MM.1S (cell line): ENCODE measurements at regions not wholly inside any gene's neighbourhood (a gene's known extent, or its start where the extent isn't known, plus 50 kb on each side); places are given as distances from the start of the nearest gene placed in this dataset.

Source experiments
- DNase-seq: peaks from one replicate; pipeline ENCODE4 v3.0.0-alpha.2; 2015
- H2AFZ ChIP-seq: fragments of 300-600 bp; sonication (generic); 2 replicates; pipeline ENCODE4 v1.6.0; 2016; ENCODE audit warnings: antibody characterized with exemption, low read length
- H3F3A ChIP-seq: fragments of 300-600 bp; sonication (generic); 2 replicates; pipeline ENCODE4 v1.6.1; 2016; ENCODE audit warnings: mild to moderate bottlenecking, antibody characterized with exemption, low read length, moderate library complexity, mixed read lengths; ENCODE audit not compliant: insufficient read depth
- H3K27ac ChIP-seq: fragments of 300-600 bp; sonication (generic); 2 replicates; pipeline ENCODE4 v1.5.1; 2016; ENCODE audit warnings: mild to moderate bottlenecking, low read length
- H3K27me3 ChIP-seq: fragments of 300-600 bp; sonication (generic); replicated peaks from 2 replicates; pipeline ENCODE4 v1.6.0; 2016; ENCODE audit warnings: low read length; ENCODE audit not compliant: insufficient read depth
- H3K36me3 ChIP-seq: fragments of 300-600 bp; sonication (generic); replicated peaks from 2 replicates; pipeline ENCODE4 v1.6.1; 2016; ENCODE audit warnings: mild to moderate bottlenecking, low read length, mixed read lengths; ENCODE audit not compliant: insufficient read depth
- H3K4me1 ChIP-seq: fragments of 300-600 bp; sonication (generic); 2 replicates; pipeline ENCODE4 v1.6.1; 2016; ENCODE audit warnings: low read length, mixed read lengths
- H3K4me2 ChIP-seq: fragments of 300-600 bp; sonication (generic); 2 replicates; pipeline ENCODE4 v1.6.0; 2016; ENCODE audit warnings: low read depth, low read length
- H3K4me3 ChIP-seq: fragments of 300-600 bp; sonication (generic); 2 replicates; pipeline ENCODE4 v1.5.1; 2016; ENCODE audit warnings: low read length, mixed read lengths
- H3K79me2 ChIP-seq: fragments of 300-600 bp; sonication (generic); 2 replicates; pipeline ENCODE4 v1.6.1; 2016; ENCODE audit warnings: mixed run types, low read length, mixed read lengths
- H3K9ac ChIP-seq: fragments of 300-600 bp; sonication (generic); 2 replicates; pipeline ENCODE4 v1.6.1; 2016; ENCODE audit warnings: low read length, mixed read lengths
- H3K9me2 ChIP-seq: fragments of 300-600 bp; sonication (generic); replicated peaks from 2 replicates; pipeline ENCODE4 v1.6.1; 2016; ENCODE audit warnings: mild to moderate bottlenecking, low read length, mixed read lengths; ENCODE audit not compliant: insufficient read depth
- H3K9me3 ChIP-seq: fragments of 300-600 bp; sonication (generic); replicated peaks from 2 replicates; pipeline ENCODE4 v1.6.1; 2016; ENCODE audit warnings: mild to moderate bottlenecking, low read length, mixed read lengths; ENCODE audit not compliant: insufficient read depth
- H4K20me1 ChIP-seq: fragments of 300-600 bp; sonication (generic); 2 replicates; pipeline ENCODE4 v1.6.1; 2016; ENCODE audit warnings: mild to moderate bottlenecking, low read length, moderate library complexity, mixed read lengths; ENCODE audit not compliant: insufficient read depth
- EZH2 ChIP-seq: fragments of 300-600 bp; sonication (generic); optimal IDR thresholded peaks from 2 replicates; pipeline ENCODE3; 2017; ENCODE audit warnings: low read depth, mild to moderate bottlenecking, antibody characterized with exemption, low read length, mixed read lengths
- EZH2phosphoT487 ChIP-seq: fragments of 300-600 bp; sonication (generic); IDR thresholded peaks from 2 replicates; pipeline ENCODE4 v1.6.1; 2018; ENCODE audit warnings: antibody characterized with exemption, low read length
- TF ChIP-seq, protein P1 (sequence below): fragments of 300-600 bp; sonication (generic); IDR thresholded peaks from 2 replicates; pipeline ENCODE4 v1.5.1; 2016; ENCODE audit warnings: antibody characterized with exemption, low read length, mixed read lengths

DNA sequence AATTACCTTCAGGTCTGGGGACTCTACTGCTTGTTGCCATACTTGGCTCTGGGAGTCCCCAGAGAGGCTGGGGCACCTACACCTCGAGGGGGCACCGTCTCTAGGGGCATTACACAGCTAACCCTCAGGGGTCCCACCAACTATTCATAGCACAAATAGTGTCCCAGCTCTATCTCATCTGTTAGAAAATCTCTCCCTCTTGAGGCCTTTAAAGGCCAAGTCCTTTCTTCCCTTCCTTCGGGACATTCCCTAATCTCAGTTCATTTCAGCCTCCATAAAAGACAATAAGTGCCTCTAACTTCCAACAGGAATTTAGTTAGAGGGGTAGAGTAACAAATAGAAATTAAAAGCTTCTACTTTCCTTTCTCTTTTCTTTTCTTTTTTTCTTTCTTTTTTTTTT is 55.8 kb upstream of the SORBS2 start:
- Histone ChIP-seq H3K27me3 (no peaks in the 10 kb centered on the region), H2AFZ (no peak overlapping the region), H3K9me3 (no peaks in the 10 kb centered on the region), H3K9ac (no peak overlapping the region), H3K79me2 (no peaks in the 10 kb centered on the region), H3F3A (no peaks in the 10 kb centered on the region), H4K20me1 (no peaks in the 10 kb centered on the region), H3K4me3 (no peak overlapping the region), H3K36me3 (no peaks in the 10 kb centered on the region), H3K4me1 (no peaks in the 10 kb centered on the region), H3K4me2 (no peak overlapping the region), H3K27ac (no peak overlapping the region), H3K9me2 (no peaks in the 10 kb centered on the region)
- DNase-seq = no peak
- no peak for TF ChIP-seq EZH2phosphoT487
- TF ChIP-seq, protein P1, sequence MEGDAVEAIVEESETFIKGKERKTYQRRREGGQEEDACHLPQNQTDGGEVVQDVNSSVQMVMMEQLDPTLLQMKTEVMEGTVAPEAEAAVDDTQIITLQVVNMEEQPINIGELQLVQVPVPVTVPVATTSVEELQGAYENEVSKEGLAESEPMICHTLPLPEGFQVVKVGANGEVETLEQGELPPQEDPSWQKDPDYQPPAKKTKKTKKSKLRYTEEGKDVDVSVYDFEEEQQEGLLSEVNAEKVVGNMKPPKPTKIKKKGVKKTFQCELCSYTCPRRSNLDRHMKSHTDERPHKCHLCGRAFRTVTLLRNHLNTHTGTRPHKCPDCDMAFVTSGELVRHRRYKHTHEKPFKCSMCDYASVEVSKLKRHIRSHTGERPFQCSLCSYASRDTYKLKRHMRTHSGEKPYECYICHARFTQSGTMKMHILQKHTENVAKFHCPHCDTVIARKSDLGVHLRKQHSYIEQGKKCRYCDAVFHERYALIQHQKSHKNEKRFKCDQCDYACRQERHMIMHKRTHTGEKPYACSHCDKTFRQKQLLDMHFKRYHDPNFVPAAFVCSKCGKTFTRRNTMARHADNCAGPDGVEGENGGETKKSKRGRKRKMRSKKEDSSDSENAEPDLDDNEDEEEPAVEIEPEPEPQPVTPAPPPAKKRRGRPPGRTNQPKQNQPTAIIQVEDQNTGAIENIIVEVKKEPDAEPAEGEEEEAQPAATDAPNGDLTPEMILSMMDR = no peak
- TF ChIP-seq EZH2 = no peak

DNA sequence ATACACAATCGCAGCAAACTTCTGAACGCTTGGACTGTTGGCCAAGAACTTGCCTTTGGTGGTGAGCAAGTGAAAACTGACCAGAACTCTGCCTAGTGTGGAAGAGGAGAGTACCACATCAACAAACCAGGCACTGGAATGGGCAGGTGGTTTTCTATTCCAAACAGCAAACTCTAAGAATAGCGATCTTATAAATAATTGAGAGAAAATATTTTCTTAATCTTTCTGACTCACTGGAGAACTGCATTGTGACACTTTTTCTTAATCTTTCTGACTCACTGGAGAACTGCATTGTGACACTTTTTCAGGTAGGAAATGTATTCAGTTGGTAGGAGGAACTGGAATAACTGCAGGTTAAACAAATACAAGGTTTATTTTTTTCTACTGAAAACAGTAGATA is 57.0 kb upstream of the SORBS2 start:
- no peak for TF ChIP-seq EZH2
- TF ChIP-seq EZH2phosphoT487 = no peak
- TF ChIP-seq, protein P1 = no peak
- Histone ChIP-seq H3K9me3 (no peaks in the 10 kb centered on the region), H3K36me3 (no peaks in the 10 kb centered on the region), H3K4me1 (no peaks in the 10 kb centered on the region), H3K4me3 (no peak overlapping the region), H3K9me2 (no peaks in the 10 kb centered on the region), H3K9ac (no peak overlapping the region), H2AFZ (no peak overlapping the region), H3K27ac (no peak overlapping the region), H3K27me3 (no peaks in the 10 kb centered on the region), H3F3A (no peaks in the 10 kb centered on the region), H3K79me2 (no peaks in the 10 kb centered on the region), H3K4me2 (no peak overlapping the region), H4K20me1 (no peaks in the 10 kb centered on the region)
- DNase-seq = no peak

DNA sequence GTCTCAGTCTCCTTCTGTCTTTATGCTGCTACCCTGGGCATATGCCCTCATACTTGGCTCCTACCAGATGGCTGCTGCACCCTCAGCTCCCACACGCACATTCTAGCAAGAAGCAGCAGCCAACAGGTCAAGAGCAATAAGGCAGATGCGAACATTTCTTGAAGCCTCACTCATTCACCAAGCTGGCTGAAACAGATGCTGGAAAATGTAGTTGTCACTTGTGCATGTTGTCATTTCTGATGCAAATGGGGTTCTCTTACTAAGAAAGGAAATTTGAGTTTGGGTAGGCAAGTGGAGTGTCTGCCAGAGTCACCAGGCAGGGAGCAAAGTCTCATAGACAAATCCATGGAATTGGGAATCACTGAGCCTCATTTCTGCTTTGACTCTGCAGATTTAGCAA is 57.4 kb upstream of the SORBS2 start:
- no peaks in the 10 kb centered on the region for H3K36me3 ChIP-seq
- H2AFZ ChIP-seq = no peak overlapping the region
- H3K9me2 ChIP-seq = no peaks in the 10 kb centered on the region
- no peak overlapping the region for H3K9ac ChIP-seq
- no peaks in the 10 kb centered on the region for H4K20me1 ChIP-seq
- no peaks in the 10 kb centered on the region for H3F3A ChIP-seq
- H3K4me2 ChIP-seq = no peak overlapping the region
- H3K79me2 ChIP-seq = no peaks in the 10 kb centered on the region
- no peaks in the 10 kb centered on the region for H3K27me3 ChIP-seq
- TF ChIP-seq EZH2phosphoT487 = no peak
- no peak for TF ChIP-seq EZH2
- TF ChIP-seq, protein P1 = no peak
- H3K9me3 ChIP-seq = no peaks in the 10 kb centered on the region
- no peak overlapping the region for H3K4me3 ChIP-seq
- no peaks in the 10 kb centered on the region for H3K4me1 ChIP-seq
- H3K27ac ChIP-seq = no peak overlapping the region
- no peak for DNase-seq
